NCI-H2171 treated with DMSO at 0.1 percent for 48 hours (cell line): ENCODE measurements at regions not wholly inside any gene's neighbourhood (a gene's known extent, or its start where the extent isn't known, plus 50 kb on each side); places are given as distances from the start of the nearest gene placed in this dataset.

ENCODE experiments used
- DNase-seq: peaks from one replicate; lab custom pipeline; 2025; lab: John Stamatoyannopoulos, UW

DNA sequence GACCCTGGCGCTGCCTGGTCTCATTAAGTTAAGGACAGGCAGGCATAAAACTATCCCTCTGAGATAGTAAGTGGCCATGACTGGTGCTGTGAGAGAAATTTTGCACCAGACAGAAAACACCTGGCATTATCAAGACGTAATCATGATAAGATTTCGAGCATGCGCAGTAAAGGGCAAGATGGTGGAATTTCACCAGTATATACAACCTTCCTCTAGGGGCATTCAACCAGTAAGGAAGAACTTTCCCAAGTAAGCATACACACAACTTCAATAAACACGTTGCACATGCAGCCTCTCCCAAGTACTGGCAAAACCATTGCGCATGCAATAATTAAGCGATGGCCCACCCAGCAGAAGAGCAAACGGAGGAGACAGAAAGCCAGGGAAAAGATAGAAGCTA, 1376.4 kb upstream of the CRIM1 start:
- no peak for DNase-seq

DNA sequence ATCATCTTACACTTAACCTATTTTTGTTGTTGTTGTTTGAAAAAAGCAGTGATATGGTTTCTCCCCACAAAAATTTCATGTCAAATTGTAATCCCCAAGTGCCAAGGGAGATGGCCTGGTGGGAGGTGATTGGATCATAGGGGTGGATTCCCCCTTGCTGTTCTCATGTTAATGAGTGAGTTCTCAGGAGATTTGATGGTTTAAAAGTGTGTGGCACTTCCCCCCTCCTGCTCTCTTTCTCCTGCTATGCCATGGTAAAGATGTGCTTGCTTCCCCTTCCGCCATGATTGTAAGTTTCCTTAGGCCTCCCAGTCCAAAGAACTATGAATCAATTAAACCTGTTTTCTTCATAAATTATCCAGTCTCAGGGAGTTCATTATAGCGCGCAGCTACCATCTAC, 1362.7 kb upstream of the FAM98A start:
- DNase-seq: no peak

GRCh38 chr2:34954758-34955157, 1355.7 kb upstream of the FAM98A start:
- DNase-seq: no peak

DNA sequence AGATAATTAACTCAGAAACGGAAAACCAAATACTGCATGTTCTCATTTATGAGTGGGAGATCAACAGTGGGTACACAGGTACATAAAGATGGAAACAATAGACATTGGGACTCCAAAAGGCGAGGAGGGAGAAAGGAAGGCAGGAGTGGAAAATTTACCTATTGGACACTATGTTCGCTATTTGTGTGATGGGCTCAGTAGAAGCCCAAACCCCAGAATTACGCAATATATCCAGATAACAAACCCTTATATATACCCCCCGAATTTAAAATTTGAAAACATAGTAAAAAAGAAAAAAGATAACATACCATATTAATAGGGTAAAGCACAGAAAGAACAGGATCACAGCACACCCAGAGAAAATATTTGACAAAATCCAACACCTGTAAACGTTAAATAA, 1351.7 kb upstream of the FAM98A start:
- no peak for DNase-seq

- no peak for DNase-seq
Measured at GRCh38 chr2:34949316-34949715, 1350.2 kb upstream of the FAM98A start.

DNA sequence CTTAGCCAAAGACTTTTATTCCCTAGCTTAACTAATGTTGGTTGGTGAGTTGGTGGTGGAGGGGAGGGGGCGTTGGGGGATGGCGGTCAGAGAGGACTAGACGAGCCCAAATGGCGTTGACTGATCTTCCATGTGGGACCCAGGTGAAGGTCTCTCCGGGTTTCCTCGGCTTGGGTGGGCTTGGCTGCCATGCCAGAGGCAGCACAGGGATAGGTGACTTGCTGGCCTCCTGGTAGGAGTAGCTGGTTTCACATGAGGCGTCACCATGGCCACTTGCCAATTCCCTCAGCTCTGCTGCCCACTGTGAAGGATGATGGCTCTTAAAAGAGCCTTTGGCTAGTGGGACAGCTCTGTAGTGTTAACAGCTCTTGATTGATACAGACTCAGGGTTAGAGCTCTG, 1337.0 kb upstream of the FAM98A start:
- DNase-seq: no peak

DNA sequence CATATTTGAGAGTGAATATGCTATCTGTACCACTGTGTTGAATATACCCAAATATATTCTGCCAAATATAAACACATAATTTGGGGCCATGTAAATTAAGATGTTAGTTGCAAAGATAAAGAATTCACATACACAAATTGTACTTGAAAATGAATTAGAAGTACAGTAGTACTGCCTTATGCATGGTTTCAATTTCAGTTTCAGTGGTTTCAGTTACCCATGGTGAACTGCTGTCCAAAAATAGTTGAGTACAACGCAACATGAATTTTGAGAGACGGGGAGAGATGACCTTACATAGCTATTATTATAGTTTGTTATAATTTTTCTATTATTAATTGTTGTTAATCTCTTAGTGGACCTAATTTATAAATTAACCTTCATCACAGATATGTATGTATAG, 1313.0 kb upstream of the FAM98A start:
- DNase-seq: no peak

DNA sequence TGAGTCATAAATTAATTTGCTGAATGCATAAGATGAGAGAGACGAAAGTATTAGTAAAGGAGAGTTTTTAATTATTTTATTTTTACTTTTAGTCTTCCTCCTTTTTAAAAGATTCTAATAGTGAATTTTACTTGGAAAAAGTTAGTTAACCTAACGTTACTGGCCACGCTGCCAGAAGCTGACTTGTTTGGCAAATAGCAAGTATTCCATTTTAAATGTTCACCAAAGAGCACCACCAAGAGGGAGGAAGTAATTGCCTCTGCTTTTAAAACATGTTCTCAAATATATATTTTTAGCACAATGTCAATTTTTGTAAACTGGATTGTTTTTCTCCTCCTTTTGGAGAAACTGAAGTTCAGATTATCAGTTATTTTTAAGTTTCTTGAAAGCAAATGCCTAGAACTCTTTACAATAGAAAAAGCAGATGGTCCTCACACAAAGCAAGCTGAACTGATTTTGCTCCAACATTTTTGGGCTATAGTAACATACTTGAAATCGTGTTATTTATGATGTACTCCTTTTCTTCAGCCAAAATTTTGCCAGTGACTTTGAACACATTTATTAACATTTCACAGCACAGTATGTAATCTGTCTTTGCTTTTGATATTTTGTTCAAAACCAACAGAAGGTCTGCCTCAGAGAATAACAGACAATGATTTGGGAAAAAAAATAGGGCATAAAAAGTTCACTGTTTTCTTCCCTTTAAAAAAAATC, 1311.0 kb upstream of the FAM98A start:
- no peak for DNase-seq

DNA sequence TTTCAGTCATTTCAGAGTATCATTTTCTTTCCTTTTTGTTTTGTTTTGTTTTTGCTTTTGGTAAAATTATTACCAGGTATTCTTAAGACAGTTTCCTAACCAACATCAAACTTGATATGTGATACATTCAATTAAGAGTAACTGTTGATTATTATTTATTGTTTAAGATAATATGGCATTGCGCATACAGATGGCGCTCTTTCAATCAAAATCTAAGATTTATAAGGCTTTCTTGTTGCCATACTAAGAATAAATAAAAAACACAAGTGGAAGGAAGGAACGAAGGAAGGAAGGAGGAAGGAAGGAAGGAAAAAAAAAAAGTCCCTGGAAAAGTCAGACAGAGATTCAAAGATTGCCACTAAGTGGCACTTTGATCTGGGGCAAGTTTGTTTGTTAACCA, 1308.7 kb upstream of the FAM98A start:
- no peak for DNase-seq

GRCh38 chr2:34901739-34902138, 1302.6 kb upstream of the FAM98A start:
- DNase-seq: no peak

- DNase-seq: no peak
Measured at GRCh38 chr2:34899079-34899478, 1300.0 kb upstream of the FAM98A start.

- DNase-seq: no peak
Measured at GRCh38 chr2:34892766-34893165, 1293.7 kb upstream of the FAM98A start.

GRCh38 chr2:34892256-34892655, 1293.2 kb upstream of the FAM98A start:
- DNase-seq: no peak

DNA sequence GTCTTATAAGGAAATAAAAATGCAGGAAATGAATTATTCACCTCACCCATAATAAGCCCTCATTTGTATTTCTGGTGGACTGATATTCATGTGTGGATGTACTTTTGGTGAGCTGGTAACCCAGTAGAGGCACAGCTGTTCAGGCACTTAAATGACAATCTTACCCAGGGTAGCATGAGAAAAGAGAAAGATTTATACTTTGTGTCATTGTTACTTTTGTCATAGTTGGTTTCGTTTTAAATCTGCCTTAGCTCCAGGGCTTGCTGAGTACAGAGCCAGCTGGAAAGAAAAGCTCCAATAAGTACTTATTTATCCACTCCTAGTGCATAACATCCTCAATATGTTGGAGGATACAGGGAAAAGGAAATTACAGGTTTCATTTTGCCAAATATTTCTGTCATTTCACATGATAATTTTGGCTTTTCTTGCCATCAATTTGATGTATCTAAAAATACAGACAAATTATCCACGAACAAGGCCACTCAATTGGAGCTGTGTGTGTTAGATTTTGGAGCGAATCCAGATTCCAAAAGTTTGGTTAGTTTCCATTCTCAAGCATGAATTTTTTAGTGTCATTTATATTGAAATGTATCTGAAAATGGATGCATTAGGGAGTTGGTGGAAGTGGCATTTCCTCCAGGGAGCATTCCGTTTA, 1276.1 kb upstream of the FAM98A start:
- no peak for DNase-seq

DNA sequence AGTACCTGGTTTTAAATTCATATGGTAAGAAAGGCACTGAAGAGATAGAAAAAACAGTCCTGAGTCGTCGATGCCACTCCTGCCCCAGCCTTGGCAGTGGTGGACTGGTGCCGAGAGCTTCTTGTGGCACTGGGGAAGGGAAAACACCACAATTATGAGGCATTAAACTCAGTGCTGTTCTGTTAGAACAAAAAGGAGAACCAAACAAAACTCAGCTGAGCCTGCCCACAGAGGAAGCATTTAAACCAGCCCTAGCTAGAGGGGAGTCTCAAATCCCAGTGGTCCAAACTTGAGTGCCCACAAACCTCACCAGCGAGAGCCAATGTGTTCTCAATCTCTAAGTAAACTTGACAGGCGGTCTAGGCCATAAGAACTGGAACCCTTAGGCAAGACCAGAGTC, 1254.5 kb upstream of the FAM98A start:
- no peak for DNase-seq

GRCh38 chr2:34851804-34852203, 1252.7 kb upstream of the FAM98A start:
- no peak for DNase-seq

DNA sequence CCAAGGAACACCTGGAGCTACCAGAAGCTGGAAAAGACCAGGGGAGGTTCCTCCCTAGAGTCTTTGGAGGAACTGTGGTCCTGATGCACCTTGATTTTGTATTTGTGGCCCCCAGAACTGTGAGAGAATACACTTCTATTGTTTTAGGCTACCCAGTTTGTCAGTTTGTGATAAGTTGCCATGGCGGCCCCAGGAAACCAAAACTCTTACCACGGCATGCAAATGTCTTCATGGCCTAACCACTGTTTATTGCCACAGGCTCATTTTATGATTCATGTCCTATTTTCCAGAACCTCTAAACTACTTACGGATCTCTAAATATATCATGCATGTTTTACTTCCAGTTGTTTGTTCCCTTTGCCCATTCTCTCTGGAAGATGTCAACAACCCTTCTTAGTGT, 1250.7 kb upstream of the FAM98A start:
- no peak for DNase-seq

DNA sequence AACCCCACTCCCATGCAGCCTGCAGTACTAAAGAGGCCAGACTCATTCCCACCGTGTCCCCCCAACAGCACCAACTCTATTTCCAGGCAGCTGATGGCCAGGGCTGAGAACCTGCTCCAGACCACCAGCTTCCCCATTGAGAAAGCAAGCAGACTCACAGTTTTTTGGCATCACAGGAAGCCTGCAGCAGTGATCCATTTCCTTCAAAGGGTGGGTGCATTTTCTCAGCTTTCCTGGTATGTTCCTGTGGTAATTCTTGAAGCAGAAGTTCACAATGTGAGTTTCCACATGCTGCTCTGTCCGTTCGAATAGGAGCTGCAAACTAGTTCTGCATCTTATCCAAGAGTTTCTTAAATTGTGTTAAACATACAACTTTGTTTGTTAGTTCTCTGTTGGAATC, 1249.6 kb upstream of the FAM98A start:
- DNase-seq: no peak

GRCh38 chr2:34848132-34848531, 1249.0 kb upstream of the FAM98A start:
- DNase-seq: no peak

GRCh38 chr2:34844629-34845028, 1245.5 kb upstream of the FAM98A start:
- no peak for DNase-seq

DNA sequence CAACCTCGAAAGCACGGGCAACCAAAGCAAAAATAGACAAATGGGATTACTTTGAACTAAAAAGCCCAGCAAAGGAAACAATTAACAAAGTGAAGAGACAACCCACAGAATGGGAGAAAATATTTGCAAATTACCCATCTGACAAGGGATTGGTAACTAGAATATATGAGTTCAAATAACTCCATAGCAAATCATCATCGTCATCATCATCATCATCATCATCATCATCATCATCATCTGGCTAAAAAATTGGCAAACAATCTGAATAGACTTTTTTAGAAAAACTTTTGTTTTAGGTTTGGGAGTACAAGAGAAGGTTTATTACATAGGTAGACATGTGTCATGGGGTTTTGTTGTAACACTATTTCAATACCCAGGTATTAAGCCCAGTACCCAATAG, 1239.3 kb upstream of the FAM98A start:
- DNase-seq: no peak

DNA sequence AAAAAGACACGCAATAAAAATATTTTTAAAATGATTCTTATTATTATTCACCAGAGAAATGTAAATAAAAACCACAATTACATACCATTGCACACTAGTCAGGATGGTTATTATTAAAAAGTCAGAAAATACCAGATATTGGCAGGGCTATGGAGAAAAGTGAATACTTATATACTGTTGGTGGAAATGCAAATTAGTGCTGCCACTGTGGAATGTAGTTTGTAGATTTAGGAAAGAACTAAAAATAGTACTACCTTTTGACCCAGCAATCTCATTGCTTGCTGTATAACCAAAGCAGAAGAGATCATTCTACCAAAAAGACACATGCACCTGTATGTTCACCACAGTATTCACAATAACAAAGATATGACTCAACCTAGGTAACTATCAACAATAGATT, 1237.3 kb upstream of the FAM98A start:
- DNase-seq: no peak

DNA sequence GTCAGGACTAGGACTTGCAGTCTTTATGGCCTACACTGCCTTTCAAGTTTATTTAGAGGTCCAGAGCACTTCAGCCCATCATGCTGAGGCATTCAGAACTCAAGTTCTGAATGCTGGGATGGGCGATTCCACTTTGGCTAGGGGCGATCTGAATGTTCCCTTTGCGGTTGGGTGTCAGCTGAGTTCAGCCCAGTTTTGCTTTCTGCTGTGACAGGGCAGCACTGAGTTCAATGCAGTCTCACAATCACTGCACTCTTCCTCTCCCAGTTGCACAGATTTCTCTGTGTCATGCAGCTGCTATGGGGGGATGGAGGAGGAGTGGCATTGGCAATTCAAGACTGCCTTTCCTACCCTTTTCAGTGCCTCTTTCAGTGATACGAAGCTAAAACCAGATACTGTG, 1232.0 kb upstream of the FAM98A start:
- no peak for DNase-seq

DNA sequence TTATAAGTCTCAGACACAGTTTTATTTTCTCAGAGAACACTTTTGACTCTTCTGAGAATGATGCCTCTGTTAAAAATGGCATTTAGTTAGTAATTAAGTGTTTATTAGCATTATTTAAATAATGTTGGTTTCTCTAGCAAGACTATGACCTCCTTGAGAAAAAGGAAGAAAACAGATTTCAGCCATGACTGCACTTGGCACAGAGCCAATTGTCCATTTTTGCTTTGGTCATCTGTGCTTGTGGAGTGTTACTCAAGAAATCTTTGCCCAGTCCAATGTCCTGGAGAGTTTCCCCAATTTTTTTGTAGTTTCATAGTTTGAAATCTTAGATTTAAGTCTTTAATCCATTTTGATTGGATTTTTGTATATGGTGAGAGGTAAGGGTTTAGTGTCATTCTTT, 1229.4 kb upstream of the FAM98A start:
- no peak for DNase-seq
